HepG2 (cell line): ENCODE measurements at regions not wholly inside any gene's neighbourhood (a gene's known extent, or its start where the extent isn't known, plus 50 kb on each side); places are given as distances from the start of the nearest gene placed in this dataset.

Experiments
- ATAC-seq: fragments of 200-7000 bp; cut with Tn5 transposase; 3 replicates; pipeline ENCODE4 v1.9.1; 2020; ENCODE audit warnings: mild to moderate bottlenecking, moderate library complexity
- BruUV-seq: library from RNA; stranded (reverse); fragments of 400-500 nt; replicated peaks from 2 replicates; lab custom pipeline; 2021; lab: Mats Ljungman, UMichigan
- CTCF ChIA-PET: fragments of 300-600 bp; formaldehyde crosslinking; extraction: SDS; loops from one replicate; lab custom pipeline; 2021; ENCODE audit warnings: low total read pairs, inconsistent platforms, low intra/inter-chr PET ratio; lab: Yijun Ruan, JAX
- POLR2A ChIA-PET: fragments of 350-600 bp; sonication (Branson Sonifier 250); formaldehyde crosslinking; loops from one replicate; lab custom pipeline; 2020; ENCODE audit warnings: antibody characterized with exemption, inconsistent platforms; lab: Yijun Ruan, JAX
- DNase-seq: peaks from one replicate; pipeline ENCODE4 v3.0.0-alpha.2; 2015; ENCODE audit warnings: low spot score
- FAIRE-seq: peaks from 3 replicates; lab custom pipeline; 2011; peaks lifted over from hg19 to GRCh38; lab: Jason Lieb, UNC
- H2AFZ ChIP-seq: one replicate; pipeline ENCODE4 v1.6.1; 2011; ENCODE audit warnings: low read length, inconsistent platforms
- H3K27ac ChIP-seq: fragments of 300-600 bp; 3 replicates; pipeline ENCODE4 v1.8.0; 2011; ENCODE audit warnings: mixed run types, mild to moderate bottlenecking, mixed read lengths, low read length, inconsistent platforms; ENCODE audit not compliant: insufficient read depth; ENCODE audit errors: extremely low read length
- H3K27me3 ChIP-seq, 2 experiments: fragments of 200-600 bp in 1 of 2; 2 replicates in 1 of 2; 3 replicates in 1 of 2; pipeline versions ENCODE4 v1.6.0 to v1.8.0; 2011; ENCODE audit warnings: low read length in 2 of 2, mild to moderate bottlenecking in 2 of 2, moderate library complexity in 2 of 2, inconsistent platforms in 1 of 2; ENCODE audit not compliant: insufficient read depth in 2 of 2, control insufficient read depth in 1 of 2
- H3K36me3 ChIP-seq, 2 experiments: fragments of 200-600 bp in 1 of 2; replicated peaks in 1 of 2; 2 replicates in 1 of 2; 3 replicates in 1 of 2; pipeline versions ENCODE4 v1.5.1 to v1.8.0; 2011; ENCODE audit warnings: low read length in 2 of 2, inconsistent platforms in 1 of 2; ENCODE audit not compliant: insufficient read depth in 2 of 2, control insufficient read depth in 1 of 2
- H3K4me1 ChIP-seq: 2 replicates; pipeline ENCODE4 v1.5.1; 2012; ENCODE audit warnings: low read length, inconsistent platforms; ENCODE audit not compliant: insufficient read depth
- H3K4me2 ChIP-seq: 2 replicates; pipeline ENCODE4 v1.6.0; 2011; ENCODE audit warnings: low read depth, low read length, inconsistent platforms
- H3K4me3 ChIP-seq, 3 experiments: fragments of 200-600 bp in 1 of 3; sonication (generic), shearing (Covaris generic) in 1 of 3; replicated peaks in 1 of 3; 2 replicates each; pipeline ENCODE4 v1.5.1; 2011 to 2016; ENCODE audit warnings: low read length in 3 of 3, inconsistent platforms in 2 of 3, low read depth in 2 of 3, mild to moderate bottlenecking in 2 of 3, control low read depth in 1 of 3, mixed read lengths in 1 of 3; ENCODE audit not compliant: insufficient read depth in 1 of 3
- H3K79me2 ChIP-seq: one replicate; pipeline ENCODE4 v1.6.1; 2011; ENCODE audit warnings: low read length, inconsistent platforms; ENCODE audit not compliant: insufficient read depth
- H3K9ac ChIP-seq: 2 replicates; pipeline ENCODE4 v1.6.0; 2011; ENCODE audit warnings: mild to moderate bottlenecking, low read depth, low read length, inconsistent platforms; ENCODE audit not compliant: insufficient read depth
- H3K9me3 ChIP-seq: 2 replicates; pipeline ENCODE4 v1.5.1; 2012; ENCODE audit warnings: mild to moderate bottlenecking, low read length
- H4K20me1 ChIP-seq: 2 replicates; pipeline ENCODE4 v1.6.0; 2011; ENCODE audit warnings: inconsistent platforms, mild to moderate bottlenecking, low read length, moderate library complexity; ENCODE audit not compliant: insufficient read depth
- AGO2 ChIP-seq: fragments of 200-400 bp; formaldehyde crosslinking; optimal IDR thresholded peaks from 2 replicates; pipeline ENCODE3; 2017; ENCODE audit warnings: mild to moderate bottlenecking, low read depth, low read length, moderate library complexity
- AHR ChIP-seq: IDR thresholded peaks from 2 replicates; pipeline ENCODE4 v1.6.1; 2018; ENCODE audit warnings: missing genetic modification reagents, missing compliant biosample characterization
- CEBPB ChIP-seq: IDR thresholded peaks from 2 replicates; pipeline ENCODE4 v1.6.1; 2011; ENCODE audit warnings: low read depth, low read length, improper control_type of control experiment, borderline replicate concordance
- MYNN ChIP-seq: sonication (generic); formaldehyde crosslinking; IDR thresholded peaks from 2 replicates; pipeline ENCODE4 v1.4.0; 2020; ENCODE audit warnings: mild to moderate bottlenecking, low read depth, missing genetic modification reagents
- NONO ChIP-seq, 2 experiments: fragments of 450-650 bp in 1 of 2; sonication (generic) in 1 of 2; formaldehyde crosslinking in 1 of 2; IDR thresholded peaks in 1 of 2; conservative IDR thresholded peaks in 1 of 2; 2 replicates each; pipeline versions ENCODE4 v1.6.1 to v1.8.0; 2017 to 2022; ENCODE audit warnings: mild to moderate bottlenecking in 1 of 2, missing genetic modification reagents in 1 of 2, moderate library complexity in 1 of 2
- NR1H2 ChIP-seq: sonication (generic); formaldehyde crosslinking; IDR thresholded peaks from 2 replicates; pipeline ENCODE4 v1.8.1; 2022; ENCODE audit warnings: low read depth, missing genetic modification reagents, borderline replicate concordance
- PHF8 ChIP-seq: sonication (generic); formaldehyde crosslinking; IDR thresholded peaks from 2 replicates; pipeline ENCODE4 v1.5.0; 2020; ENCODE audit warnings: missing genetic modification reagents
- TARDBP ChIP-seq: sonication (generic); formaldehyde crosslinking; IDR thresholded peaks from 2 replicates; pipeline ENCODE4 v1.8.0; 2022; ENCODE audit warnings: mild to moderate bottlenecking, missing genetic modification reagents
- TBL1XR1 ChIP-seq: fragments of 150-350 bp; IDR thresholded peaks from 2 replicates; pipeline ENCODE4 v1.6.1; 2014; ENCODE audit warnings: borderline replicate concordance, low read length; ENCODE audit not compliant: partially characterized antibody
- ZEB1 ChIP-seq: IDR thresholded peaks from 2 replicates; pipeline ENCODE4 v1.6.1; 2012; ENCODE audit warnings: mild to moderate bottlenecking, low read depth, inconsistent platforms; ENCODE audit not compliant: insufficient replicate concordance
- ZFP62 ChIP-seq: sonication (generic); formaldehyde crosslinking; IDR thresholded peaks from 2 replicates; pipeline ENCODE4 v1.4.0; 2020; ENCODE audit warnings: missing genetic modification reagents
- ZNF17 ChIP-seq: sonication (generic); formaldehyde crosslinking; IDR thresholded peaks from 2 replicates; pipeline ENCODE4 v1.5.0; 2020; ENCODE audit warnings: mild to moderate bottlenecking, missing genetic modification reagents
- ZNF33A ChIP-seq: sonication (generic); formaldehyde crosslinking; IDR thresholded peaks from 2 replicates; pipeline ENCODE4 v1.5.1; 2020; ENCODE audit warnings: missing genetic modification reagents, mild to moderate bottlenecking, moderate library complexity, borderline replicate concordance
- ZNF383 ChIP-seq: sonication (generic); formaldehyde crosslinking; IDR thresholded peaks from 2 replicates; pipeline ENCODE4 v1.4.0; 2020; ENCODE audit warnings: missing genetic modification reagents, mild to moderate bottlenecking, borderline replicate concordance
- ZNF558 ChIP-seq: sonication (generic); formaldehyde crosslinking; IDR thresholded peaks from 2 replicates; pipeline ENCODE4 v1.9.0; 2022; ENCODE audit warnings: mild to moderate bottlenecking, missing genetic modification reagents, borderline replicate concordance
- WGBS: methylation state at CpG from one replicate; pipeline ENCODE4 v1.1.6; 2017; ENCODE audit warnings: low lambda C conversion rate; 5-methylcytosine and 5-hydroxymethylcytosine counted together
- in situ Hi-C: cut with HindIII; loops from 2 replicates; pipeline ENCODE4 v1.10.0; 2017; ENCODE audit warnings: low pct_unique_long_range_greater_than_20kb; ENCODE audit not compliant: extremely low pct_ligation_motif_present
- intact Hi-C: fragments of 100-400 bp; cut with micrococcal nuclease; formaldehyde crosslinking; loops from one replicate; pipeline ENCODE4 v1.10.0; 2022; ENCODE audit not compliant: unreplicated experiment
- TF ChIP-seq, protein P1 (sequence below): sonication (generic); formaldehyde crosslinking; IDR thresholded peaks from 2 replicates; pipeline ENCODE4 v1.8.1; 2023; ENCODE audit warnings: mild to moderate bottlenecking, missing genetic modification reagents

DNA sequence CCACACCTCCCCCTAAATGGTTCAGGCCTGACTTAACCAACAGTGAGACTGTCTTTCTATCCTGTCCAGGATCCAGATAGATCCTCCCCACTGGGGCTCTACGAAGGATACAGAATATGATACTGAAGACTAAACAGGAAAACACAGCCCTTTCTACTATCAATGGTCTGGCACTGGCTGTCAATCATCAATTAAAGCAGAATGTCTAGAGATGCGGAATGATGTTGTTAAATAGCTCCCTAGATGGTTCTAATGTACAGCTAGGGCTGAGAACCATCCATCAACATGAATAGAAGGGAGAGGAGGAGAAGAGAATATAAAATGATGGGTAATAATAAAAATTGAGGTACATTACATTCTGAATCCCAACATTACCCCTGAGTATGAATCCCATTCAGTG is 314.3 kb upstream of the CELF2 start:
- BruUV-seq = no TSS peak
- intact Hi-C loops (no loop called here), in situ Hi-C loops (no loop called here)
- ChIA-PET CTCF (no interaction called here), POLR2A (no interaction called here)
- no peaks in the 10 kb centered on the region for H3K27me3 ChIP-seq
- H3K36me3 ChIP-seq = no peaks in the 10 kb centered on the region
- no peaks in the 10 kb centered on the region for H4K20me1 ChIP-seq
- DNase-seq = no peak
- peaks cover 70% of the 10 kb centered on the region for H3K9me3 ChIP-seq
- H3K4me3 ChIP-seq = no peak overlapping the region
- TF ChIP-seq ZNF383 (CRISPR knock-in tag) = no peak
- no peaks in the 10 kb centered on the region for H3K79me2 ChIP-seq
- no peak overlapping the region for H3K4me2 ChIP-seq
- H2AFZ ChIP-seq = no peak overlapping the region
- H3K4me1 ChIP-seq = no peaks in the 10 kb centered on the region
- WGBS = 2% methylated on average over 2 of the region's 2 CpGs
- no peak for FAIRE-seq
- H3K27ac ChIP-seq = no peak overlapping the region
- ATAC-seq = no peak
- no peak overlapping the region for H3K9ac ChIP-seq

DNA sequence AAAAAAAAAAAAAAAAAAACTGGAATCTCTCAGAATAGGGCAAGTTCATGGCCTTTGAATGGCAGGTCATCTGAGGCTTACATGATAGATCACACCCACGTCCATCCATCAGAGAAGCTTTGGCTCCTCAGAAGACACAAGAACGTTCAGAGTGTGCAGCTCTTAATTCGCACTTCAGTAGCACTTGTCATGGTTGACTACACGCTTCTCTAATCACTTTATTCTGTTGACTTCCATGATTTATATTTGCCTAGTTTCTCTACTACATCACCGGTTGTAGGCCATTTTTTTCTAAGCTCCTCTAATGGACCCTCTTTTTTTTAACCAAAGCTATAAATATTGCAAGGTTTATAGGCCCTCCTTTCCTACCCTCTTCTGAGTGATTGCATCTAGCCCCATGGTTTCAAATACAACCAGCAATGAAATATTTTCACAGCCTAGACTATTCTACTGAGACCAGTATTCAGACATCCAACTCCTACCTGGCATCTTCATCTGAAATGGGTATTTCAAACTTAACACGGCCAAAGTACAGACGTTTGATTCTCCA is 305.4 kb upstream of the CELF2 start:
- Histone ChIP-seq H3K36me3 (no peaks in the 10 kb centered on the region), H3K9ac (no peak overlapping the region), H2AFZ (no peak overlapping the region), H3K4me2 (no peak overlapping the region), H3K27me3 (no peaks in the 10 kb centered on the region), H3K79me2 (no peaks in the 10 kb centered on the region), H4K20me1 (no peaks in the 10 kb centered on the region), H3K27ac (no peak overlapping the region), H3K9me3 (peaks cover 74% of the 10 kb centered on the region), H3K4me1 (no peaks in the 10 kb centered on the region), H3K4me3 (no peak overlapping the region)
- in situ Hi-C loops = no loop called here
- ChIA-PET CTCF (no interaction called here), POLR2A (no interaction called here)
- 24% methylated on average over 7 of the region's 7 CpGs for WGBS
- FAIRE-seq (no peak), ATAC-seq (no peak), DNase-seq (no peak)
- BruUV-seq = no TSS peak
- TF ChIP-seq AGO2 (no peak), TARDBP (CRISPR knock-in tag) (no peak), CEBPB (no peak), PHF8 (CRISPR knock-in tag) (no peak), AHR (no peak), MYNN (no peak), ZEB1 (no peak), NR1H2 (no peak), ZFP62 (CRISPR knock-in tag) (no peak), TBL1XR1 (no peak), ZNF17 (no peak), ZNF33A (CRISPR knock-in tag) (no peak), NONO (IDR thresholded peaks at IDR 0.05) (no peak), NONO (CRISPR knock-in tag; conservative IDR thresholded peaks at IDR 0.05) (no peak), ZNF558 (CRISPR knock-in tag) (no peak)
- TF ChIP-seq, protein P1, sequence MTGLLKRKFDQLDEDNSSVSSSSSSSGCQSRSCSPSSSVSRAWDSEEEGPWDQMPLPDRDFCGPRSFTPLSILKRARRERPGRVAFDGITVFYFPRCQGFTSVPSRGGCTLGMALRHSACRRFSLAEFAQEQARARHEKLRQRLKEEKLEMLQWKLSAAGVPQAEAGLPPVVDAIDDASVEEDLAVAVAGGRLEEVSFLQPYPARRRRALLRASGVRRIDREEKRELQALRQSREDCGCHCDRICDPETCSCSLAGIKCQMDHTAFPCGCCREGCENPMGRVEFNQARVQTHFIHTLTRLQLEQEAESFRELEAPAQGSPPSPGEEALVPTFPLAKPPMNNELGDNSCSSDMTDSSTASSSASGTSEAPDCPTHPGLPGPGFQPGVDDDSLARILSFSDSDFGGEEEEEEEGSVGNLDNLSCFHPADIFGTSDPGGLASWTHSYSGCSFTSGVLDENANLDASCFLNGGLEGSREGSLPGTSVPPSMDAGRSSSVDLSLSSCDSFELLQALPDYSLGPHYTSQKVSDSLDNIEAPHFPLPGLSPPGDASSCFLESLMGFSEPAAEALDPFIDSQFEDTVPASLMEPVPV (CRISPR knock-in tag) = no peak
- intact Hi-C loops = no loop called here
